T-cell (primary cell): ENCODE measurements at regions not wholly inside any gene's neighbourhood (a gene's known extent, or its start where the extent isn't known, plus 50 kb on each side); places are given as distances from the start of the nearest gene placed in this dataset.

Experiments used
- ATAC-seq, 4 experiments: fragments of 200-7000 bp in 3 of 4; fragments of 150-1000 bp in 1 of 4; cut with Tn5 transposase; replicated peaks in 1 of 4; 1 replicate in 3 of 4; 2 replicates in 1 of 4; pipeline ENCODE4 v1.10.0; 2021; ENCODE audit warnings: moderate library complexity in 3 of 4, mild to moderate bottlenecking in 2 of 4, moderate number of reproducible peaks in 1 of 4
- CTCF ChIA-PET, 2 donors: fragments of 300-600 bp; sonication (Branson Sonifier 250); formaldehyde crosslinking; loops; one replicate each; lab custom pipeline; 2022; ENCODE audit warnings: antibody characterized with exemption in 2 of 2; lab: Charles Lee
- POLR2A ChIA-PET, 2 donors: fragments of 300-600 bp; sonication (Branson Sonifier 250); formaldehyde crosslinking; loops; one replicate each; lab custom pipeline; 2022; ENCODE audit warnings: antibody characterized with exemption in 2 of 2; lab: Charles Lee
- DNase-seq, 35 experiments: peaks; one replicate each; pipeline versions ENCODE4 v3.0.0 to v3.0.0-alpha.2; 2013 to 2023
- H3K27ac ChIP-seq: one replicate; pipeline ENCODE4 v1.5.1; 2013; ENCODE audit warnings: low read length
- H3K27me3 ChIP-seq, 2 experiments: replicated peaks in 1 of 2; 1 replicate in 1 of 2; 2 replicates in 1 of 2; pipeline versions ENCODE4 v1.6.1 to v1.7.0; 2013; ENCODE audit warnings: low read length in 1 of 2, mixed read lengths in 1 of 2; ENCODE audit not compliant: control insufficient read depth in 2 of 2, insufficient read depth in 2 of 2; ENCODE audit errors: extremely low read depth in 1 of 2
- H3K36me3 ChIP-seq, 2 donors: 1 replicate in 1 of 2; 2 replicates in 1 of 2; pipeline versions ENCODE4 v1.6.1 to v1.7.0; 2013; ENCODE audit warnings: low read length in 1 of 2; ENCODE audit not compliant: control insufficient read depth in 2 of 2, insufficient read depth in 1 of 2; ENCODE audit errors: extremely low read depth in 1 of 2
- H3K4me1 ChIP-seq, 2 experiments: 1 replicate in 1 of 2; 2 replicates in 1 of 2; pipeline versions ENCODE4 v1.6.1 to v1.7.0; 2013; ENCODE audit warnings: low read length in 2 of 2, mixed read lengths in 1 of 2; ENCODE audit not compliant: insufficient read depth in 2 of 2, control insufficient read depth in 1 of 2; ENCODE audit errors: extremely low read depth in 1 of 2
- H3K4me3 ChIP-seq, 2 donors: 1 replicate in 1 of 2; 2 replicates in 1 of 2; pipeline versions ENCODE4 v1.5.1 to v1.7.0; 2013; ENCODE audit warnings: mild to moderate bottlenecking in 2 of 2, low read length in 1 of 2, moderate library complexity in 1 of 2; ENCODE audit not compliant: control insufficient read depth in 1 of 2; ENCODE audit errors: extremely low read depth in 1 of 2
- H3K9me3 ChIP-seq: 2 replicates; pipeline ENCODE4 v1.7.0; 2013
- H3K27ac Mint-ChIP-seq, 2 donors: one replicate each; pipeline ENCODE4 v1.8.0; 2020 to 2021; ENCODE audit warnings: mild to moderate bottlenecking in 2 of 2, mixed read lengths in 2 of 2
- H3K27me3 Mint-ChIP-seq, 2 donors: one replicate each; pipeline ENCODE4 v1.8.0; 2021 to 2022; ENCODE audit warnings: mixed read lengths in 2 of 2
- H3K36me3 Mint-ChIP-seq: one replicate; pipeline ENCODE4 v1.8.0; 2021; ENCODE audit warnings: mixed read lengths
- H3K4me1 Mint-ChIP-seq, 3 donors: one replicate each; pipeline ENCODE4 v1.8.0; 2020 to 2022; ENCODE audit warnings: mixed read lengths in 3 of 3, mild to moderate bottlenecking in 1 of 3
- H3K4me3 Mint-ChIP-seq, 3 donors: one replicate each; pipeline ENCODE4 v1.8.0; 2020 to 2022; ENCODE audit warnings: mild to moderate bottlenecking in 3 of 3, mixed read lengths in 3 of 3, moderate library complexity in 3 of 3
- H3K9me3 Mint-ChIP-seq, 3 donors: one replicate each; pipeline ENCODE4 v1.8.0; 2020 to 2022; ENCODE audit warnings: mixed read lengths in 3 of 3
- WGBS: methylation state at CpG from one replicate; pipeline ENCODE4 v1.1.5; 2013; ENCODE audit warnings: missing lambda C conversion rate; ENCODE audit not compliant: insufficient coverage; 5-methylcytosine and 5-hydroxymethylcytosine counted together

- no peak overlapping the region for H3K27ac Mint-ChIP-seq
- WGBS, result 84% methylated on average over 3 of the region's 6 CpGs
- H3K9me3 Mint-ChIP-seq, result peaks cover 0 to 3% (median 0%) of the 10 kb centered on the region in 3 donors
- H3K27me3 Mint-ChIP-seq, result peaks cover 4 to 14% of the 10 kb centered on the region in 2 donors
- no peak for ATAC-seq
- no peak overlapping the region for H3K27ac ChIP-seq
- H3K36me3 Mint-ChIP-seq, result no peaks in the 10 kb centered on the region
- H3K27me3 ChIP-seq, result peaks cover 0 to 33% of the 10 kb centered on the region in 2 experiments
- CTCF ChIA-PET, result no interaction called here
- H3K4me1 ChIP-seq, result peaks cover 3 to 10% of the 10 kb centered on the region in 2 experiments
- DNase-seq, result no peak
- no peak overlapping the region for H3K4me3 ChIP-seq
- POLR2A ChIA-PET, result no interaction called here
- no peaks in the 10 kb centered on the region for H3K9me3 ChIP-seq
- H3K36me3 ChIP-seq, result no peaks in the 10 kb centered on the region
- H3K4me3 Mint-ChIP-seq, result no peak overlapping the region
- peaks cover 7 to 16% (median 9%) of the 10 kb centered on the region in 3 donors for H3K4me1 Mint-ChIP-seq
Observed at GRCh38 chr3:13261892-13262291, 158.2 kb downstream of the NUP210 start.

- ATAC-seq (no peak), DNase-seq (no peak)
- Histone ChIP-seq H3K9me3 (no peaks in the 10 kb centered on the region), H3K27me3 (peaks cover 0 to 32% of the 10 kb centered on the region in 2 experiments), H3K27ac (no peak overlapping the region), H3K4me3 (no peak overlapping the region), H3K4me1 (peaks cover 3 to 10% of the 10 kb centered on the region in 2 experiments), H3K36me3 (no peaks in the 10 kb centered on the region)
- ChIA-PET POLR2A (no interaction called here), CTCF (interaction anchor here in 1 of 2 donors (0.6 kb wide), 1 partner anchor 235 kb away, joined by 11 read pairs; no protein-coding TSS in a partner anchor)
- peaks cover 7 to 16% (median 9%) of the 10 kb centered on the region in 3 donors for H3K4me1 Mint-ChIP-seq
- H3K27me3 Mint-ChIP-seq, result peaks cover 4 to 13% of the 10 kb centered on the region in 2 donors
- WGBS, result 78% methylated on average over 14 of the region's 15 CpGs
- H3K36me3 Mint-ChIP-seq, result no peaks in the 10 kb centered on the region
- no peak overlapping the region for H3K27ac Mint-ChIP-seq
- peaks cover 0 to 3% (median 0%) of the 10 kb centered on the region in 3 donors for H3K9me3 Mint-ChIP-seq
- H3K4me3 Mint-ChIP-seq, result no peak overlapping the region
Observed at GRCh38 chr3:13261104-13261830, 158.9 kb downstream of the NUP210 start.

GRCh38 chr3:13260259-13261103 is 159.6 kb downstream of the NUP210 start:
- Histone ChIP-seq H3K9me3 (no peaks in the 10 kb centered on the region), H3K36me3 (no peaks in the 10 kb centered on the region), H3K27ac (no peak overlapping the region), H3K27me3 (peaks cover 0 to 31% of the 10 kb centered on the region in 2 experiments), H3K4me1 (peaks cover 3 to 10% of the 10 kb centered on the region in 2 experiments), H3K4me3 (no peak overlapping the region)
- CTCF ChIA-PET, result interaction anchor here in 1 of 2 donors (0.6 kb wide), 1 partner anchor 234 kb away, joined by 11 read pairs; no protein-coding TSS in a partner anchor
- peaks cover 0 to 7% of the 10 kb centered on the region in 2 donors for H3K27me3 Mint-ChIP-seq
- no peaks in the 10 kb centered on the region for H3K36me3 Mint-ChIP-seq
- WGBS, result 74% methylated on average over 9 of the region's 15 CpGs
- no peaks in the 10 kb centered on the region for H3K9me3 Mint-ChIP-seq
- no peak for ATAC-seq
- H3K4me3 Mint-ChIP-seq, result no peak overlapping the region
- DNase-seq, result no peak
- peaks cover 7 to 16% (median 9%) of the 10 kb centered on the region in 3 donors for H3K4me1 Mint-ChIP-seq
- no peak overlapping the region for H3K27ac Mint-ChIP-seq
- POLR2A ChIA-PET, result no interaction called here

- ATAC-seq (no peak), DNase-seq (no peak)
- peaks cover 0 to 4% of the 10 kb centered on the region in 2 donors for H3K27me3 Mint-ChIP-seq
- Histone ChIP-seq H3K36me3 (no peaks in the 10 kb centered on the region), H3K27ac (no peak overlapping the region), H3K4me3 (no peak overlapping the region), H3K4me1 (peaks cover 3 to 10% of the 10 kb centered on the region in 2 experiments), H3K27me3 (peaks cover 0 to 30% of the 10 kb centered on the region in 2 experiments), H3K9me3 (no peaks in the 10 kb centered on the region)
- ChIA-PET CTCF (no interaction called here), POLR2A (no interaction called here)
- H3K9me3 Mint-ChIP-seq, result no peaks in the 10 kb centered on the region
- WGBS, result 40% methylated on average over 3 of the region's 5 CpGs
- no peak overlapping the region for H3K27ac Mint-ChIP-seq
- H3K4me3 Mint-ChIP-seq, result no peak overlapping the region
- H3K4me1 Mint-ChIP-seq, result peaks cover 7 to 14% (median 9%) of the 10 kb centered on the region in 3 donors
- no peaks in the 10 kb centered on the region for H3K36me3 Mint-ChIP-seq
Observed at GRCh38 chr3:13259831-13260230, 160.3 kb downstream of the NUP210 start.

GRCh38 chr3:13258986-13259514 is 161.1 kb downstream of the NUP210 start:
- Mint-ChIP-seq H3K27me3 (peaks cover 0 to 4% of the 10 kb centered on the region in 2 donors), H3K4me3 (no peak overlapping the region), H3K4me1 (peaks cover 7 to 10% (median 9%) of the 10 kb centered on the region in 3 donors), H3K9me3 (no peaks in the 10 kb centered on the region), H3K27ac (no peak overlapping the region), H3K36me3 (no peaks in the 10 kb centered on the region)
- ChIA-PET POLR2A (no interaction called here), CTCF (no interaction called here)
- no peaks in the 10 kb centered on the region for H3K36me3 ChIP-seq
- peaks cover 0 to 37% of the 10 kb centered on the region in 2 experiments for H3K27me3 ChIP-seq
- 91% methylated on average over 7 of the region's 9 CpGs for WGBS
- no peak overlapping the region for H3K27ac ChIP-seq
- peaks cover 3 to 10% of the 10 kb centered on the region in 2 experiments for H3K4me1 ChIP-seq
- ATAC-seq, result no peak
- no peak overlapping the region for H3K4me3 ChIP-seq
- DNase-seq, result no peak
- H3K9me3 ChIP-seq, result no peaks in the 10 kb centered on the region

- H3K27ac ChIP-seq, result no peak overlapping the region
- H3K9me3 ChIP-seq, result no peaks in the 10 kb centered on the region
- Mint-ChIP-seq H3K27me3 (peaks cover 0 to 5% of the 10 kb centered on the region in 2 donors), H3K9me3 (no peaks in the 10 kb centered on the region), H3K4me1 (peaks cover 7 to 10% (median 9%) of the 10 kb centered on the region in 3 donors), H3K4me3 (no peak overlapping the region), H3K27ac (no peak overlapping the region), H3K36me3 (no peaks in the 10 kb centered on the region)
- ATAC-seq, result no peak
- H3K36me3 ChIP-seq, result no peaks in the 10 kb centered on the region
- H3K4me1 ChIP-seq, result peaks cover 3 to 10% of the 10 kb centered on the region in 2 experiments
- no peak for DNase-seq
- H3K27me3 ChIP-seq, result peaks cover 0 to 39% of the 10 kb centered on the region in 2 experiments
- 80% methylated on average over 1 of the region's 4 CpGs for WGBS
- H3K4me3 ChIP-seq, result no peak overlapping the region
- POLR2A ChIA-PET, result interaction anchor here in 1 of 2 donors (0.5 kb wide), 1 partner anchor 1906 kb away, joined by 3 read pairs; no protein-coding TSS in a partner anchor
- CTCF ChIA-PET, result no interaction called here
Observed at GRCh38 chr3:13258280-13258679, 161.8 kb downstream of the NUP210 start.
